HG03025 (cell line): ENCODE measurements at regions not wholly inside any gene's neighbourhood (a gene's known extent, or its start where the extent isn't known, plus 50 kb on each side); places are given as distances from the start of the nearest gene placed in this dataset.
"Not testable (repeated sequence)": the region's sequence is repeated elsewhere in the genome, so short reads cannot be mapped to it uniquely, and the experiment has no call there.

Experiments
- ATAC-seq: cut with Tn5 transposase; IDR thresholded peaks from one replicate; pipeline ENCODE4 v1.9.1; 2021; ENCODE audit warnings: mild to moderate bottlenecking, moderate library complexity; ENCODE audit not compliant: unreplicated experiment, low FRiP score

DNA sequence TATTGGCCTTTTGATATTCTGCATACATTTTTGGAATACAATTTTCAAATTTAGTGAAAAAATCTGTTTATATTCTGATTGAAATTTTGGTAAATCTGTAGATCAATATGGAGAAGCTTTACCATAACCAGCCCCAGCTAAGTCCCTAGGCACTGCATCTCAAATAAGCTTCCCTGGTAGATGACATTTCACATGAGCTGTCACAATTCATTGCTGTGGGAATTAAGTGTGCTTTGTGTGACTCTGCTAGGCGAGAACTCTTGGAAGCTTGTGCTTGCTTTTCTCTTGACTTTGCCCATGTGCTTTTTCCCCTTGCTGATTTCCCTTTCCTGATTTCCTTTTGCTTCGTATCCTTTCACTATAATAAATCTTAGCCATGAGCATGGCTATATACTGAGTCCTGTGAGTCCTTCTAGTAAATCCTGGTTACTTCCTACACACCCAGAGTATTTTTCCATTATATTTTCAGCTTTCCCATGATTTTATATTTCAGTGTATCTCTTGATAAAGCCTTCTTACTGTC is 166.5 kb upstream of the MMS22L start:
- ATAC-seq = no peak

- no peak for ATAC-seq
Observed at GRCh38 chr6:97450087-97450486, 167.1 kb upstream of the MMS22L start.

DNA sequence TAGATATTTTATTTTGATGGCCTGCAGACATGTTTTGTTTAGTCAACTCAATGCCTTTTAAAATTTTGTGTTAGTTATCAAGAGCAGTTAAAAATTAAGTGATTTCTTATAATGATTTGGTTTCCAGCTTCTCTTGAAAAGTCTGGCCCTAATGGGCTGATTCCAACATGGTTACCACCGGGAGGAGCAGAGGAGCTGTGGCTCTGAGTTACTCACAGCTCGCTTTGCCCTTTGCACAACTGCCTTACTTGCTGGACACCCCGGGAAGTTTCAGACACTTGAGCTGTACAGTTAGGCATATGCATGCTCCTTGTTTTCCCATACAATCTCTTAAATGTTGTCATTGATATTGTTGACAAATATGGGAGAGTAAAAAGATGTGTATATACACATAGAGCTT is 173.1 kb upstream of the MMS22L start:
- ATAC-seq = no peak

- no peak for ATAC-seq
Observed at GRCh38 chr6:97459535-97459934, 176.5 kb upstream of the MMS22L start.

DNA sequence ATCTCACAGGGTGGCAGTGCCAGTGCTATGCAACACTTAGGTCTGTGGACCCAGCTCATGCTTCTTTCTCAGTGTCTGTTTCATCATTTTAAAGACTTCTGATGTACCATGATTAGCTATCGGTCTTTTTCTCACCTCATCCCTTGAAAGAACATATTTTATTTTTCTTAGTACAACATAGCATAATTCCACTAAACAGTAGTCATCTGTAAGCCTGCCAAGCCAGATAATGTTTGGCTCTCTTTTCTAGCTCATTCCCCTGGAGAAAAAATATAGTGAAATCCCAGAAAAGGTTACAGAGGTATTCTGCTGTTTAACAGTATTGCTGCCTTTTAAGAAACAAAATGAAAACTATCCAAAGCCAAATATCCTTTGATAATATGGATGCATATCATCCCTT is 177.0 kb upstream of the MMS22L start:
- no peak for ATAC-seq

GRCh38 chr6:97460394-97461080 is 177.5 kb upstream of the MMS22L start:
- ATAC-seq = no peak

- ATAC-seq = no peak
Observed at GRCh38 chr6:97461218-97461617, 178.2 kb upstream of the MMS22L start.

GRCh38 chr6:97462031-97462430 is 179.0 kb upstream of the MMS22L start:
- no peak for ATAC-seq

GRCh38 chr6:97462938-97463598 is 180.1 kb upstream of the MMS22L start:
- no peak for ATAC-seq

DNA sequence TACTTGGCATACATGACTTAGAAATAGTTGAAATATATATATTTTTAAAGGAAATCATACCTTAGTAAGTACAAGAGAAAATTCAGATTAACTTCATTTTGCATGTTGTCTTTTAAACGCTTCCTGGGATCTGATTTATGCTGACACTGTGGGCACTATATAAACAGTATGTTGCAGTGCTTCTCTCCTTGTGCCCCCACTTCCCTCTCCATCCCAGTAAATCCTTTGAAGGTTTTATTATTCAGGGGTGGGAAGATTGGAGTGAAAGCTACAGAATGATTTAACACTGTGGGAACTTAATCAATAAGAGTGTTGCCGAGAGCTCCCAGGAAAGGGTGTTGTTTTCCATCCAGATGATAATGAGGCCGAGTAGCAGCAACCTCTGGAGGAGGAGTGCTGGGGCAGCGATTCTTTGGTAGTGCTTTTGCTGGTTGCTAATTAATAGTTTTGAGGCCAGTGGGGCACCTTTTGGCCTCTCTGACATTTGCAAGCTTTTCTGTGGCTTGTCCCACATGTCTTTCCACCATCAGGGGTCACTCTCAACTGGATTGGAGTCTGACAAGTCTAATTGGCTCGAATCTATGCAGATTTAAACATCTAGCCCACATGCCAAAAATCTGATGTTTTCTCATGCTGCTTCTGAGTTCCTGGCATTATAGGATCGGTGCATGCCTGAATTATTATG is 183.0 kb upstream of the MMS22L start:
- no peak for ATAC-seq

GRCh38 chr6:97468981-97469380 is 186.0 kb upstream of the MMS22L start:
- no peak for ATAC-seq

DNA sequence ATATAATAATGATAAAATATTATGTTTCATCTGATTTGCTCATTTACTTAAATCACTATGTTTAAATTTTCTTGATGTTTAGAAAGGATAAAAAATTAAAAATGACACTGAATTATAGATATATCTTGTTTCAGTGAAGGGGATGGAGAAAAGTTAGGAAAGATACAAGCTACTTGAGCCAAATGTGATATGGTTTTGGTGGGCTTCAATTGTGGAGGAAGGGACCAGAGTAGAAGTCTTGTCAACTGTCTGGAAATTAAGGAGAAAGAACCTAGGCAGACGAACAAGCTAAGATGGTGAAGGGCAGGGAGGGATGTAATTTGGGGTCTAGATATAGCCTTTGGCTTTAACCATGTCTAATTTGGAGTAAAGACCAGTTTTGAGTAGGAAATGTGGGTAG is 186.4 kb upstream of the MMS22L start:
- no peak for ATAC-seq

GRCh38 chr6:97470322-97470721 is 187.3 kb upstream of the MMS22L start:
- ATAC-seq = no peak

- ATAC-seq = no peak
Observed at GRCh38 chr6:97473979-97474378, 191.0 kb upstream of the MMS22L start.

GRCh38 chr6:97497713-97498331 is 214.8 kb upstream of the MMS22L start:
- ATAC-seq = peak; percentile 94

DNA sequence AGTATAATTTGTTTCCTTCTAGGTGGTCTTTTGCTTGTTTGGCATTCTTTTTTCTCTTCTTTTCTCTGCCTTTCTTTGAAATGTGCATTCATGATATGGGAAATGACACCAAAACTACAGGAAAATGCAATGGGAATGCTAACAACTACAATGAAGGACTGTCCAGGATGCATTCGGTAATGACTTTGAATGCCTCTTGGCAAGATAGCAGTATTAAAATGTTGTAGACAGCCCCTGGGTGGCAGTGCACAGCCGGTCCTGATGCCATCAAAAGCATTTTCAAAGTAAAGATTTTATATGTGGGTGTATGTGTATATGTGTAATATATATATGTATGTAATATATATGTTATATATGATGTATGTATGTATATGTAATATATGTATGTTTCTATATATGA is 218.8 kb upstream of the MMS22L start:
- no peak for ATAC-seq

DNA sequence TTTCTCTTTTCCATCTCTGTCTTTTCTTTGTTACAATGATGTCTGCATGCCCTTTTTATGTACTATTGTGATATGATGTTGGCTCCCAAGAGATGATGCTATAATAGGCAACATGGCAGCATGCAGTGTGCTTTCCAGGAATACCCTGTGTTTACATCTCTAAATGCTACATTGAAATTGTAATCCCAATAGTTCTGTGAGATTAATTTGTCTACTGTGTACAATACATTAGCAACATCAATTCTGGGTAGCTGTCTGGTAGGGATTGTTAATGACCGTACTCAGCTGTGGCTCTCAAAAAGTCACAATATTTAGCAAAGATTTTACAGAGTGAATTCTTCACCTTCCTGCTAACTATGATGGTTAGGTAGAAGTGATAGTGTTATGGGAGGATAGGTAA is 225.6 kb upstream of the MMS22L start:
- no peak for ATAC-seq

- ATAC-seq = not testable (repeated sequence)
Observed at GRCh38 chr6:97513260-97513659, 230.2 kb upstream of the MMS22L start.

- no peak for ATAC-seq
Observed at GRCh38 chr6:97524811-97525210, 241.8 kb upstream of the MMS22L start.

DNA sequence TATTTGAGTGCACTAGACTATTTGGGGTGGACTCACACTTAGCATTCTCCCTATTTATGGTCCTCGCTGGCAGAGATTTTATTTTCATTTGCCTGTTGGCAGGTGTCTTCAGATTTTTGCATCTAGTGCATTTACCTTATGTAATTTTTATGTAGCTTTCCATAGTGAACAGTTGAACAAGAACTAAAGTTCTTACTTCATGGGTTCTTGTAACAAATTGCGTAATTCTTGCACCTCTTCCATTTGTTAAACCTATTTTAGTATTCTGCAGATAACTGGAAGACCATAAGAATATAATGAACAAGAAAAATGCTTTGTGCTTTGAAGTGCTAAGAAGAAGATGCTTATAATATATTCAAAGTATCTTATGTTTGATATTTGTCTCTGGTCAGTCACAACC is 252.8 kb upstream of the MMS22L start:
- no peak for ATAC-seq

- ATAC-seq = no peak
Observed at GRCh38 chr6:97548354-97548753, 265.3 kb upstream of the MMS22L start.
